NCI-H128 (cell line): ENCODE measurements at regions not wholly inside any gene's neighbourhood (a gene's known extent, or its start where the extent isn't known, plus 50 kb on each side); places are given as distances from the start of the nearest gene placed in this dataset.
"Not testable (repeated sequence)": the region's sequence is repeated elsewhere in the genome, so short reads cannot be mapped to it uniquely, and the experiment has no call there.

Experiments
- DNase-seq: peaks from one replicate; lab custom pipeline; 2025; ENCODE audit not compliant: unreplicated experiment; lab: John Stamatoyannopoulos, UW

GRCh38 chr2:210860276-210860675, 303.9 kb downstream of the CPS1 start:
- DNase-seq, result no peak

GRCh38 chr2:210861038-210861665, 304.8 kb downstream of the CPS1 start:
- no peak for DNase-seq

DNA sequence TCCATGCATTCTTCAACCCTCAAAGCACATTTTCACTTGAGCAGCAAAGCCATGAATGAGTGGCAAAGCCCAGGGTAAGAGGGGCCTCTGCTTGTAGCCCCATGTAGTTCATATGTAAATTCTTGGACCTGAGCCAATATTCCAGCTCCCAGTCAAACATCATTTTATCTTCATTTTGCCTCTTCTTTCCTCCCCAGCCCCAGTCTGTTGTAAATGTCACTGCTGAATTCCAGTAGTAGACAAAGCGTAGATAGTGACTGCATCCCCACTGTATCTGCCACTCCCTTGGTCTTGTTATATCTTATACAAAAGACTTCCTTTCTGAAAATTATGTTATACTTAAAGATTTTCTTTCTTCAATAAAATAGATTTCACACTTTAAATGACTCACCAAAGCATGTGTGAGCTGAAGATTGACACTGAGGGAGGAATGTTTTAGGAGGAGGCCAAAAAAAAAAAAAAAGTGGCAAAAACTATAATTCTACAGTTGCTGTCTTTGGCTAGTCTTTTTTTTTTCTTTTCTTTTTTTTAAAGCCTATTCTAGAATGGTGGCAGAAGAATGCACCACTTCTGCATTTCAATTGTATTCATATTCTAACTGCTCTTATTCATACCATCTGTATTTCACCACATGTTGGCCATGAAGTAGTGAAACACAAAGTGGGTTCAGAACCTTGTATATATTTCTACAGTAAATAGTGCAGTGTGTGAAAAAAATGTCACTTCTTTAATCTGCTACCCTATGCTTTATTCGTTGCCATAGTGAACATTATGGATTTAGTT, 306.1 kb downstream of the CPS1 start:
- no peak for DNase-seq

DNA sequence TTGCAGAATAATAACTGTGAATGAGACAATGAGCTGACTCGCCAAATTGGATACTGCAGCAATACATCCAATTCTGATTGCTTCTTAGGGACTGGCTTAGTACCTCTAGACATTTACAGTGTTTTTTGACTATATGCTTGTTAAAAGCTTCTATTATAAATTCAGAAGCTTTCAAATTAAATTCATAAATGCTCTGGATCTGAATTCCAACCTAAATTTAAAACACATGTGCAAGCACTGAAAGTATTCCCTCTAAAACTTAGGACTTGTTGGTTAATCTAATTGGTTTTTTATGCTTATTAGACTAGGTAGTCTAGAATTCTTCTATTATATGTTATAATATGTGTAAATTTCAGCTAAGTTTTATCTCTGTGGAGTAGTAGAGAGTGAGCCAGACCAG, 306.9 kb downstream of the CPS1 start:
- DNase-seq, result no peak

DNA sequence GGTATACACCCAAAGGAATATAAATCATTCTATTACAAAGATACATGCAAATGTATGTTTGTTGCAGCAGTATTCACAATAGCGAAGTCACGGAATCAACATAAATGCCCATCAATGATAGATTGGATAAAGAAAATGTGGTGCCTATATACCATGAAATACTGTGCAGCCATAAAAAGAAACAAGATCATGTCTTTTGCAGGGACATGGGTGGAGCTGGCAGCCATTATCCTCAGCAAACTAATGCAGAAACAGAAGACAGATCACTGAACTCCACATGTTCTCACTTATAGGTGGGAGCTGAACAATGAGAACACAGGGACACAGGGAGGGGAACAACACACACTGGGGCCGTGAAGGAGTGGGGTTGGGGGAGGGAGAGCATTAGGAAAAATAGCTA, 315.2 kb downstream of the CPS1 start:
- DNase-seq, result not testable (repeated sequence)

DNA sequence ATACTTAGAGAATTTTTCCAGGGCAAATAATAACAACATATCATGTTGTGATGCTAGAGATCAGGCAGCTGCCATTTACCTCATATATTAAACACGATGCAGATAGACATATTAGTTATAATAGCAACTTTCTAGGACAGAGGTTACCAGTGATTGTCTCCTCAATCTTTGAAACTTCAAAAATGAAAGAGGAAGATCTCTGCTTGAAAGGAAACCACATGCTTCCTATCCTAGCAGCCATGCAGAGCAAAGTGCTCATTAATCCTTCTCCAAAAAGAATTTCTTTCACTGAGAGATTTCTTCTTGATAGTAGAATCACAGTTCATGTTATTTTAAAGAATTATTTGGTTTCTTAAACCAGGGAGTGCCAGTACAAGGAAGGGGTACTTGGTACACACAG, 317.2 kb downstream of the CPS1 start:
- no peak for DNase-seq

GRCh38 chr2:210884227-210884626, 327.8 kb downstream of the CPS1 start:
- DNase-seq, result no peak

GRCh38 chr2:210888035-210888434, 331.6 kb downstream of the CPS1 start:
- no peak for DNase-seq

DNA sequence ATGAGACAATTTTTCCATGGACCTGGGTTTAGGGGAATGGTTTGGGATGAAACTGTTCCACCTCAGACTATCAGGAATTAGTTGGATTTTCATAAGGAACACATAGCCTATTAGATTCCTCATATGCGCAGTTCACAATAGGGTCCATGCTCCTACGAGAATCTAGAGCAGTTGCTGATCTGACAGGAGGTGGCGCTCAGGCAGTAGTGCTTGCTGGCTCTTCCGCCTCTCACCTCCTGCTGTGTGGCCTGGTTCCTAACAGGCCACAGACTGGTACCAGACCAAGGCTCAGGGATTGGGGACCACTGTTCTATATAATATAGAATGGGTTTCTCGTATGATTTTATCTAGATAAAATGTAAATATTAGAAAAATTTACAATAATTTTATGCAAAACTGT, 338.7 kb downstream of the CPS1 start:
- no peak for DNase-seq

GRCh38 chr2:210899131-210899530, 342.7 kb downstream of the CPS1 start:
- DNase-seq, result no peak

GRCh38 chr2:210901326-210901725, 344.9 kb downstream of the CPS1 start:
- DNase-seq, result no peak

- no peak for DNase-seq
These were observed 356.4 kb downstream of the CPS1 start for GRCh38 chr2:210912779-210913178.

GRCh38 chr2:210913461-210913860, 357.1 kb downstream of the CPS1 start:
- DNase-seq, result no peak

DNA sequence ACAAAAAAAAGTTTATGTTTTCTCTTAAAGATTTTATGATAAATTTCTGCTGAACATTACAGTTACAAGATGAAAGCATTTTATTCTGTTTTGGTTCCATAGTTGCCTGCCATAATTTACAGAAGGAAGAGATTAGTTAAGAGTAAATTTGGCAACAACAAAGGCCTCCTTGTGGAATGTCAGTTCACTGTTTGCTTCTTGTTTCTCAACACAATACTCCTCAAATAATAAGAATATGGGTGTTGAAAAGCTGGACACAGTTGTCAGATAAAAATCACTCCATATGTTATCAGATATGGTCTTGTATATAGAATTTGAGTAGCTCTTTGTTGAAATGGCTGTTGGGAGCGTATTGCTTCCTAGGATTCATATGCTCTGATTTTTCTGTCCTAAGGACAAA, 359.5 kb downstream of the CPS1 start:
- DNase-seq, result no peak

- no peak for DNase-seq
These were observed 361.1 kb downstream of the CPS1 start for GRCh38 chr2:210917465-210917864.

GRCh38 chr2:210919128-210919527, 362.7 kb downstream of the CPS1 start:
- no peak for DNase-seq

DNA sequence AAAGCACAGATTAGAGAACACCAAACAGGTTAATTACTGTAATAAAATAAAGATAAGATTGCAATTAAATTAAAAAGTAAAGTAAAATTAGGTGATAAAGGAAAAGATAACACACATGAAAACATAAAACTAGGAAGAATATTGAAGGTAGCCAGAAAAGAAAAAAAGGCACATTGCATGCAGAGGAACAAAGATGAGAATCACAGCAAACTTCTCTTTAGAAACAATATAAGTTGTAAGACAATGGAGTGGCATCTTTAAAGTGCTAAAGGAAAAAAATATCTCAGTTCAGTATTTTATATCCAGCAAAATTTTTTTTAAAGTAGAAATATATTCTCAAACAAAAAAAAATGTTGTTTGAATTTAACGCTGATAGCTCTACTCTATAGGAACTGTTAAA, 366.0 kb downstream of the CPS1 start:
- no peak for DNase-seq

- no peak for DNase-seq
These were observed 372.3 kb downstream of the CPS1 start for GRCh38 chr2:210928714-210929113.

DNA sequence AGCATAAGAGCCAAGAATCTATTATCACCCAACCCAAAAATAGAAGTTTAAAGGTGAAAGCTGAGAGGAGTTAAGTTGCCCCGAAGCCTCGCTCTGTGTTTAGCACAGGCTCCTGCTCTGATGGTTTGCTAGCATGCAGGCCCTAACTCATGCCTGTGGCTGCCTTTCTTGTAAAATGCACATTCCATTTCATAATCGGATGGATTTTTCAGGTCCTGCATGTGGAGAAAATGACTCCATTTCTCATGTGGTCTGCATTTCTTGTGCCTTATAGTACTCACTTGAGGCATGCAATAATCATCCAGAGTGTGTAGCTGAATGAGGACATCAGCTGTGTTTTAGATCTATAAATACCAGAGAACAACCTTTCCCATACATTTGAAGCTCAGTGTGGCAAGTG, 381.8 kb downstream of the CPS1 start:
- DNase-seq, result no peak

DNA sequence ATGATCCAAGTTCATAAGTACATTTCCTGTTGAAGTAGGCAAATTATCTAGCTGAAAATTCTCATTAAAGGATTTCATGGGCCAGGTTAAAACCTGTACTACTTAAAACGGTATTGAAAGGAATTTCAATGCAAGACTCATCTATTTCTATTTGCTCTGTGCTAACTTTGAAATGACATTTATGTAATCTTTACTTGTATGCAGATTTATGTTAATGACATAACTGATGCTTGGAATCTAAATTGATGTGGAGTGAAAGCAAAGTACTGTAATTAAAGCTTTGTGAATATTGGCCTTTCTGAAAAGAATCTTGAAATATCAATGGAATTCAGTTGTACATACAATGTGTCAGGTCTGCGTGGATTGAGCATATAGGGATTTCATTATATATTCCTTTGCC, 390.0 kb downstream of the CPS1 start:
- no peak for DNase-seq

DNA sequence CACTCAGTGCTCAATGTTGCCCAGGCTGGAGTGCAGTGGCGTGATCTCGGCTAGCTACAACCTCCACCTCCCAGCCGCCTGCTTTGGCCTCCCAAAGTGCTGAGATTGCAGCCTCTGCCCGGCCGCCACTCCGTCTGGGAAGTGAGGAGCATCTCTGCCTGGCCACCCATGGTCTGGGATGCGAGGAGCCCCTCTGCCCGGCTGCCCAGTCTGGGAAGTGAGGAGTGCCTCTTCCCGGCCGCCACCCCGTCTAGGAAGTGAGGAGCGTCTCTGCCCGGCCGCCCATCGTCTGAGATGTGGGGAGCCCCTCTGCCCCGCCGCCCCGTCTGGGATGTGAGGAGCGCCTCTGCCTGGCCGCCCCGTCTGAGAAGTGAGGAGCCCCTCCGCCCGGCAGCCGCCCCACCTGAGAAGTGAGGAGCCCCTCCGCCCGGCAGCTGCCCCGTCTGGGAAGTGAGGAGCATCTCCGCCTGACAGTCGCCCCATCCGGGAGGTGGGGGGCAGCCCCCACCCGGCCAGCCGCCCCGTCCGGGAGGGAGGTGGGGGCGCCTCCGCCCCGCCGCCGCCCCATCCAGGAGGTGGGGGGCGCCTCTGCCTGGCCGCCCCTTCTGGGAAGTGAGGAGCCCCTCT, 394.1 kb downstream of the CPS1 start:
- not testable (repeated sequence) for DNase-seq

DNA sequence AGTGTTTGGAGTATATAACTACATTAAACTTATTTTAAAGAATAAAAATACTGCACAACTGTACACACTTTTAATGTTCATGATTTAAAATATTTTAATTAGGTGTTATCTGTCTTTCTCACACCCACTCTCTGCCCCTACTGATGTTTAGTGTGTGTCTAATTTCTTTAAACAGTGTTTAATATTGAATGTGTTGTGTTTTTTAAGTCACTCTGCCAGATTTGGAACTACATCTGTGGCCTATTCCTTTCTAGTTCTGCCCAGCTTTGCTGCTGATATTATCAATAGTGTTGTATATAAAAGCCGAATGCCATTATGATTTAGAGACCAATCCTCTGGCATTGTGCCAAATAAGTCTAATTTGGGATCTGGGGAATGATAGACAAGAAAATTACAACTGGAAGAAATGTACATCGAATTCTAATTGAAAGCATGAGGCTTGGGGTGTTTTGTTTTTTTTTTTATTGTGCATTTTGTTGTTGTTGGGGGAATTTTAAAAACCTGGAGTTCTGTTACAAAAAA, 398.0 kb downstream of the CPS1 start:
- no peak for DNase-seq
